ENCODE measurements at regions not wholly inside any gene's neighbourhood (a gene's known extent, or its start where the extent isn't known, plus 50 kb on each side); places are given as distances from the start of the nearest gene placed in this dataset.

GRCh38 chrX:139290310-139290709, 240.2 kb upstream of the F9 start:
- DNase-seq (ENCODE audit: low read depth), result no peak

GRCh38 chrX:139287155-139287924, 243.2 kb upstream of the F9 start:
- no peak for DNase-seq (ENCODE audit: low read depth)

DNA sequence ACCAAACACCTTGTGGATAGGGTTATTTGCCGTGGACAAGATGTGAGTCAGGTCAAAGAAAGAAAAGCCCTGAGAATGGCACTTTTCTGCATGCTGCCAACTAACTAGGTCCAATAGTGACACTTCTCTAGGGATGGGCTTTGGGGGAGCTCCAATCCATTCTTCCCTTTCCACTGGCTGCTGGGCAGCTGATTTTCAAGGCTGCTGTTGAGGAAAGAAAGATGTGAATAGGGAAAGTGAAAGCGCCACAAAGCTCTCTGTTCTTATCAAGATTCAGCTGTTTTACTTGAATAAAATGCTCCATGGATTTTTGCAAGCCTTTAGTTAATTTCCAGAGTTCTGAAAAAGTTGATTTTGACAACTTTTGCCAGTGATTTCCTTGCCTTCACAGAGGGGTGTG, 244.2 kb upstream of the F9 start:
- DNase-seq (ENCODE audit: low read depth), result no peak

DNA sequence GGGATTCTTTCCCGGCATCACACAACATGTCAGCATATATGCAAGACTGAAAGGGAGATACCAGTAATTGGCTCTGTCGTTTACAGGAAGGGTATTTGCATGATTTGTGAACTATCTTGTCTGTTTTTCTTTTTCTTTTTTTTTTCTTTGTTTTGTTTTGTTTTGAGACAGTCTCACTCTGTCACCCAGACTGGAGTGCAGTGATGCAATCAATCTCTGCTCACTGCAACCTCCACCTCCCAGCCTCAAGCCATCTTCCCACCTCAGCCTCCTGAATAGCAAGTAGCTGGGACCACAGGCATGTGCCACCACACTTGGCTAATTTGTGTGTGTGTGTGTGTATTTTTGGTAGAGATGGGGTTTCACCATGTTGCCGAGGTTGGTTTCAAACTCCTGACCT, 262.7 kb upstream of the F9 start:
- DNase-seq (ENCODE audit: low read depth), result no peak

GRCh38 chrX:139246295-139246694, 284.2 kb upstream of the F9 start:
- no peak for DNase-seq (ENCODE audit: low read depth)

GRCh38 chrX:139237141-139237540, 293.4 kb upstream of the F9 start:
- no peak for DNase-seq (ENCODE audit: low read depth)

GRCh38 chrX:139234898-139235297, 295.6 kb upstream of the F9 start:
- DNase-seq (ENCODE audit: low read depth), result no peak

DNA sequence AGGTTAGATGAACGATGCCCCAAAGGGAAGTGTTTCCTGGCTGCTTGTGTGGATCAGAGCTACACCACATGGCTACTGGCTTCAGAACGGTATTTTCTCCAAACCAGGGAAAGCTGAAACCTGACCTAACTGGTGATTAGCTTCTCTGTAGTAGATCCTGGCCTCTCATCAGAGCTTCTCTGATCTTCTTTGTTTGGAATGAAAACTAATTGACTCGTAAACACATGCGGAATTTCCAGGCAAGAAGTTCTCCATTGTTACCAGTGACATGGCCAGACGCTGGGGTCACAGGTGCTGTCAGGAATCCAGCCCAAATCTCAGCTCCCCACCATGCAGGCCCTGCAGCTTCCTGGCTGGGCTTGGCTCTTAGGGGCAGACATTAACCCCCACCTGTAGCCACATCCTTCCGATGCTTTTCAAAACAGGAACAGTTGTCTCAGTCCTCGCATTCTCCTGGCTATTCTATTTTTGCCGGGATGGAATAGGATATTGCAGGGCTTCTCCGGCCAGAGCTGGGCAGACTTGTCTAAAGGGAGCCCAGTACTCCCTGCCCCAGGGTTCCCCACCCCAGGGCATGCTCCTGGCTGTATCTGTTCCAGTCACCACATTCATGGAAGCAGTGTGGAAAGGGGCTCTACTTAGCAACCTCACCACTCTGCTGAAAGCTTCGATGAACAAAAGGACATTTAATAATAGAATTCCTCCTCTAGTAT, 305.4 kb upstream of the F9 start:
- no peak for DNase-seq (ENCODE audit: low read depth)

DNA sequence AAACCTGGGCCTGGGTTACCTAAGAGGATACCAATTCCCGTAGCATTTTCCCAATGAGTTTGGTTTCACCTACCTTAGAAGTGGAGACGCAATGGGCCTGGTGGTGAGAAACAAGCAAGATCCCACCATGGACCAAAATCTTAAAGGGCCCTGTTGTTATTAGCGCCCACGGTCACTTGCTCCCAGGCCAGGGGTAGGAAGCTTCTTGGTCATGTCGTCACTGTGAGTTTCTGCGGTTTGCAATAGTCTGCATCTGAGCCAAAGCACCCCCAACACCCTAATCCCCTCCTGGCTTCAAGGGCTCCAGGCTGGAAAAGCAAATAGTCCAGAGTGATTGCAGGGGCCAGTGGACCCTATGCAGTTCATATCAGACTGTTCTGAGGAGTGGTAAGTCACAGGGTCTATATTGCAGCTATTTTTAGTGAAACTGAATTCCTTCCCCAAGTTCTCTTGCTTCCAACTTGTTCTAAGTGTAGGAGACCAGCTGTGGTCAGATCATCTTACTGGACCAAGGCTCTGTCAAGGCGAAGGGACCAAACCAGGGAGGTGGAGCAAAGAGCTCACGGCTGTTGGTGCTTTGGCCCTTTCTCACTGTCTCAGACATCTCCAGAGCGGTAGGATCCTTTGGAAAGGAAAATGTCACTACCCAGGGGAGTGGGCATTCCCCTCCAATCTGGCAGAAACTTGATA, 307.9 kb upstream of the F9 start:
- no peak for DNase-seq (ENCODE audit: low read depth)

DNA sequence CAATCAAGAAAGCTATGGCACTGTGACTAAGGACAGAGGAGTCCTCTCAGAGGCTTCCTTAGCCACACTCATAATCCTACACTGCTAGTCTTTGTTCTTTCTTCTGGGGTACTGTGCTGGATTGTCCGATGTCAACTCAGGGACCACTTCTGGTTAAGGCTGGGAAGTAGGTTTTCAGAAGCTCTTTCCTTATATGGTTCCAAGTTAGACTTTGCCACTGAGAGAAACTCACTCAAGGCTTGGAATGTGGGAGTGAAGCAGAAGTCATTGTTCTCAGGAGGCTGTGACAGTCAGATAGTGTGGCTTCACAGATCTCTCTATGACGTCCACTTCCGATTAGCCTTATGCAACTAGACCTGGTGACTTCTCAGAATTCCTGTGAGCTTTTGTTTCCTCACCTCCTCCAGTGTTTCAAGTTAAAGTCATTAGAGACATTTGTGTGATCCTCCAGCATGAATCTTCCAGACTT, 317.3 kb upstream of the F9 start:
- no peak for DNase-seq (ENCODE audit: low read depth)

DNA sequence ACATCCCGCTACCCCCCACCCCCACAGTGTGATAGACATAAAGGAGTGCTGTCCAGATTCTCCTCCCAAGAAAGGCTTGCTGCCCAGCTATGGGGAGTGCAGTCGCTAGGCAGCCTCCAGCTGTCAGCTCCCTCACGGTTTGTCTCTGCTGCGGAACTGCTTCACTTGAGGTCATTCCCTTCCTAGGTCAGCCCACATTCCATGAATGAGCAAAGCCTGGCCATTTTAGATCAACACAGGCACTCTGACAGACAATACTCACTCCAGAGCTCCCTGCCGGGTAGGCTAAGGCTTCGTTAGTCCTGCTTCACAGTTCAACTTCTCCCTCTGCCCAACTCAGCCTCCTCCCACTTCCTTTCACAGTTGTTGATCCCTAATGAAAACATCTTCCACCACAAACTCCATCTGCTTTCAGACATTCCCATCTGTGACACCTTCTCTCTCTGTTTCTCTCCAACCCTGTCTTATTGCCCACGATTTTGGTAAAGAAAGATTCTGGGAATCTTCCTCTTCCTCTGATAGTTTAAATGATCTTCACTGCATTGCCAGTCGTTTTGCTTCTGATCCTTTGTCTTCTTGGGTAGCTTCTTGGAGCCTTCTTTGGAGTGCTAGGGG, 318.9 kb upstream of the F9 start:
- no peak for DNase-seq (ENCODE audit: low read depth)

DNA sequence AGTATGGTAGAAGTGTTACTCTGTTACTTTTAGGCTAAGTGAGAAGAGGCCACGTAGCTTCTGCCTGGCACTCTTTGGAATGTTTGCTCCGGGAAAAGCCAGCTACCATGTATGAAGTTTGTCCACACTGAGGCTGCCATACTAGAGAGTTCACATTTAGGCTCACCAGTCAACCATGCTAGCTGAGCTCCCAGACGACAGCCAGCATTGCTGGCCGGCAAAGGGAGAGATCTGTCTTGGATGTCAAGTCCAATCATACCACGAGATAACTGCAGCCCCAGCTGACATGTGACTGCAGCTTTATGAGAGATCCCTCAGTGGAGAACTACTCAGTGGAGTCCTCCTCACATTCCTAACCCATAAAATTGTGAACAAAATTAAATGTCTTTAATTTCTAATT, 321.2 kb upstream of the F9 start:
- no peak for DNase-seq (ENCODE audit: low read depth)

- DNase-seq (ENCODE audit: low read depth), result no peak
Measured at GRCh38 chrX:139207655-139208054, 322.9 kb upstream of the F9 start.

GRCh38 chrX:139206914-139207313, 323.6 kb upstream of the F9 start:
- DNase-seq (ENCODE audit: low read depth), result no peak

- DNase-seq (ENCODE audit: low read depth), result no peak
Measured at GRCh38 chrX:139204898-139205667, 325.5 kb upstream of the F9 start.

GRCh38 chrX:139204571-139204897, 326.0 kb upstream of the F9 start:
- no peak for DNase-seq (ENCODE audit: low read depth)

- no peak for DNase-seq (ENCODE audit: low read depth)
Measured at GRCh38 chrX:139203651-139204570, 326.6 kb upstream of the F9 start.

GRCh38 chrX:139202742-139203420, 327.7 kb upstream of the F9 start:
- no peak for DNase-seq (ENCODE audit: low read depth)

GRCh38 chrX:139201924-139202323, 328.6 kb upstream of the F9 start:
- DNase-seq (ENCODE audit: low read depth), result no peak

GRCh38 chrX:139200793-139201192, 329.7 kb upstream of the F9 start:
- no peak for DNase-seq (ENCODE audit: low read depth)
